K562 (cell line): ENCODE measurements at regions not wholly inside any gene's neighbourhood (a gene's known extent, or its start where the extent isn't known, plus 50 kb on each side); places are given as distances from the start of the nearest gene placed in this dataset.

Experiments used
- BRF2 ChIP-seq: IDR thresholded peaks from 3 replicates; pipeline ENCODE4 v1.6.1; 2011; ENCODE audit warnings: borderline replicate concordance, mild to moderate bottlenecking; ENCODE audit not compliant: insufficient read length, insufficient read depth
- E2F4 ChIP-seq: sonication (generic); formaldehyde crosslinking; IDR thresholded peaks from 2 replicates; pipeline ENCODE4 v1.8.0; 2022; ENCODE audit warnings: mild to moderate bottlenecking, low read depth, missing genetic modification reagents
- EGR1 ChIP-seq: fragments of 450-650 bp; conservative IDR thresholded peaks from 2 replicates; pipeline ENCODE4 v1.6.1; 2017; ENCODE audit warnings: mild to moderate bottlenecking
- EP300 ChIP-seq: IDR thresholded peaks from 2 replicates; pipeline ENCODE4 v1.6.1; 2012; ENCODE audit warnings: low read length, improper control_type of control experiment
- EZH2 ChIP-seq: IDR thresholded peaks from 2 replicates; pipeline ENCODE4 v1.6.1; 2012; ENCODE audit warnings: low read depth, mild to moderate bottlenecking, inconsistent platforms, low read length, borderline replicate concordance
- HMG20A ChIP-seq: fragments of 450-650 bp; formaldehyde crosslinking; conservative IDR thresholded peaks from 2 replicates; pipeline ENCODE4 v1.4.0; 2020; ENCODE audit warnings: mild to moderate bottlenecking, mixed read lengths
- NFATC3 ChIP-seq: fragments of 450-650 bp; IDR thresholded peaks from 2 replicates; pipeline ENCODE4 v1.6.1; 2017; ENCODE audit warnings: mild to moderate bottlenecking
- OTX1 ChIP-seq: fragments of 450-650 bp; formaldehyde crosslinking; IDR thresholded peaks from 2 replicates; pipeline ENCODE4 v1.4.0; 2022; ENCODE audit warnings: mild to moderate bottlenecking
- TAF1 ChIP-seq: IDR thresholded peaks from 2 replicates; pipeline ENCODE4 v1.6.1; 2011; ENCODE audit warnings: mild to moderate bottlenecking, low read length, moderate library complexity; ENCODE audit not compliant: insufficient read depth, control insufficient read depth, severe bottlenecking; ENCODE audit errors: extremely low read depth
- THRB ChIP-seq: fragments of 450-650 bp; formaldehyde crosslinking; conservative IDR thresholded peaks from 2 replicates; pipeline ENCODE4 v1.4.0; 2022; ENCODE audit warnings: mild to moderate bottlenecking, missing genetic modification characterization
- U2AF2 ChIP-seq: fragments of 200-400 bp; formaldehyde crosslinking; optimal IDR thresholded peaks from 2 replicates; pipeline ENCODE3; 2017; ENCODE audit warnings: low read depth, mild to moderate bottlenecking, low read length
- USF2 ChIP-seq: sonication (generic); formaldehyde crosslinking; IDR thresholded peaks from 2 replicates; pipeline ENCODE4 v1.5.0; 2020; ENCODE audit warnings: missing genetic modification reagents
- ZNF347 ChIP-seq: fragments of 450-650 bp; formaldehyde crosslinking; IDR thresholded peaks from 2 replicates; pipeline ENCODE4 v1.4.0; 2020; ENCODE audit warnings: low read depth, mild to moderate bottlenecking, moderate library complexity

GRCh38 chr4:35491093-35491492, 753.2 kb downstream of the ARAP2 start:
- TF ChIP-seq TAF1, result no peak
- no peak for TF ChIP-seq EZH2
- TF ChIP-seq USF2 (CRISPR knock-in tag), result no peak
- TF ChIP-seq THRB (CRISPR knock-in tag), result no peak
- TF ChIP-seq U2AF2, result no peak
- no peak for TF ChIP-seq EP300
- no peak for TF ChIP-seq BRF2
- no peak for TF ChIP-seq EGR1
- no peak for TF ChIP-seq ZNF347 (CRISPR knock-in tag)
- TF ChIP-seq HMG20A (CRISPR knock-in tag), result no peak
- no peak for TF ChIP-seq OTX1 (CRISPR knock-in tag)
- no peak for TF ChIP-seq E2F4 (CRISPR knock-in tag)
- no peak for TF ChIP-seq NFATC3
